H1 (cell line): ENCODE measurements at regions not wholly inside any gene's neighbourhood (a gene's known extent, or its start where the extent isn't known, plus 50 kb on each side); places are given as distances from the start of the nearest gene placed in this dataset.

Experiments used
- GTF2F1 ChIP-seq: IDR thresholded peaks from 2 replicates; pipeline ENCODE4 v1.6.1; 2012; ENCODE audit warnings: low read depth, low read length, improper control_type of control experiment, borderline replicate concordance
- RAD21 ChIP-seq, 2 experiments: IDR thresholded peaks in 1 of 2; conservative IDR thresholded peaks in 1 of 2; 2 replicates each; pipeline ENCODE4 v1.6.1; 2011; ENCODE audit warnings: low read depth in 2 of 2, low read length in 2 of 2, improper control_type of control experiment in 1 of 2, inconsistent platforms in 1 of 2, mild to moderate bottlenecking in 1 of 2, moderate library complexity in 1 of 2
- TAF7 ChIP-seq: optimal IDR thresholded peaks from 2 replicates; pipeline ENCODE3; 2011; ENCODE audit warnings: low read depth, mild to moderate bottlenecking, inconsistent platforms, low read length, moderate library complexity, borderline replicate concordance

- TF ChIP-seq GTF2F1 (no peak), RAD21 (IDR thresholded peaks at IDR 0.05 in 1 of 2, conservative IDR thresholded peaks at IDR 0.05 in 1 of 2; ENCODE audit: low read depth in 2 of 2, low read length in 2 of 2) (no peak), TAF7 (no peak)
Observed at GRCh38 chr13:98089246-98089645, 53.6 kb upstream of the FARP1 start (continued).
